ENCODE measurements at regions not wholly inside any gene's neighbourhood (a gene's known extent, or its start where the extent isn't known, plus 50 kb on each side); places are given as distances from the start of the nearest gene placed in this dataset.

DNA sequence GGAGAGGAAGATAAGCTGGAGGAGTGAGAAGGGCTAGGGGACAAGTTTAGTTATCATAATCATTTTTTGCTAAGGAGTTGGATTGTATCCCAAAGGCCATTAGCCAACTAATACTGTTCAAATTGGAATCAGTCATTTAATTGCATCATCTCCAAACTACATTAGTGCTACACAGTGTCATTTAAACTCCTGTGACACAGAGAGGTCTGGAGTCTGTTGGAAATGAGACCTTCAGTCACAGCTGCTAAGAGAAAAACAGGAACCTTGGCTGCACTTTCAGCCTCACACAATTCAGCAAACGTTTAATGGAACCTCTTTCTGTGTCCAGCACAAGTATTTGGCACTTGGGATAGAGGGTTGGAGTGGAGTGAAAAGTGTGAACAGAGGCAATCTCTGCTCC, 175.5 kb upstream of the MGAT5 start:
- Histone ChIP-seq H3K9me3 (no peaks in the 10 kb centered on the region), H3K36me3 (replicated peaks in 1 of 2; ENCODE audit: insufficient read depth in 1 of 2, low read depth in 2 of 2) (no peaks in the 10 kb centered on the region)
- 0% methylated on average over 1 of the region's 1 CpG for WGBS, 2 donors

DNA sequence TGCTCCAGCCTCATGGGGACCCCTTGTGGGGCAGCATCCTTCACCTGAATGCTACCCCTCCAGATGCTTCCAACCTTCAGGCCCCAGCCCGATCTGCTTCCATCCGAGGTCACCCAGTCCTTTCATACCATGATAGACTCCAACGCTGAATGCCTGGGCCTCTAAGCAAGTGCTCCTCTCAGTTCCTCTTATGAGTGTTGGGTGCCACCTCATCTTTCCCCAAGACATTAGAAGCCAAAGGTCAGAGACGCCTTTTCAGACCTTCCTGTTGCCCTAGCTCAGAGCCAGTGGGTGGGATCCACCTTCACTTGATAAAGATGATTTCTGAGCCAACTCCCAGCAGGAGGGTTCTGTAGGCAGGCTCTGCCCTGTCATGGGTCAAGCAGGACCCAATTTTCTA, 174.5 kb upstream of the MGAT5 start:
- Histone ChIP-seq H3K27me3 (no peaks in the 10 kb centered on the region), H3K4me3 (no peak overlapping the region), H3K9me3 (no peaks in the 10 kb centered on the region), H3K36me3 (replicated peaks in 1 of 2; ENCODE audit: insufficient read depth in 1 of 2, low read depth in 2 of 2) (no peaks in the 10 kb centered on the region), H3K4me1 (no peaks in the 10 kb centered on the region), H3K27ac (no peak overlapping the region)
- DNase-seq (no peak), ATAC-seq (no peak)
- intact Hi-C loops (cut with DNase I), result no loop called here
- WGBS, 2 donors, result 76 to 86% methylated on average over 4 of the region's 4 CpGs
- no peak for TF ChIP-seq POLR2A (IDR thresholded peaks at IDR 0.05)
- TF ChIP-seq, protein P1, sequence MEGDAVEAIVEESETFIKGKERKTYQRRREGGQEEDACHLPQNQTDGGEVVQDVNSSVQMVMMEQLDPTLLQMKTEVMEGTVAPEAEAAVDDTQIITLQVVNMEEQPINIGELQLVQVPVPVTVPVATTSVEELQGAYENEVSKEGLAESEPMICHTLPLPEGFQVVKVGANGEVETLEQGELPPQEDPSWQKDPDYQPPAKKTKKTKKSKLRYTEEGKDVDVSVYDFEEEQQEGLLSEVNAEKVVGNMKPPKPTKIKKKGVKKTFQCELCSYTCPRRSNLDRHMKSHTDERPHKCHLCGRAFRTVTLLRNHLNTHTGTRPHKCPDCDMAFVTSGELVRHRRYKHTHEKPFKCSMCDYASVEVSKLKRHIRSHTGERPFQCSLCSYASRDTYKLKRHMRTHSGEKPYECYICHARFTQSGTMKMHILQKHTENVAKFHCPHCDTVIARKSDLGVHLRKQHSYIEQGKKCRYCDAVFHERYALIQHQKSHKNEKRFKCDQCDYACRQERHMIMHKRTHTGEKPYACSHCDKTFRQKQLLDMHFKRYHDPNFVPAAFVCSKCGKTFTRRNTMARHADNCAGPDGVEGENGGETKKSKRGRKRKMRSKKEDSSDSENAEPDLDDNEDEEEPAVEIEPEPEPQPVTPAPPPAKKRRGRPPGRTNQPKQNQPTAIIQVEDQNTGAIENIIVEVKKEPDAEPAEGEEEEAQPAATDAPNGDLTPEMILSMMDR (IDR thresholded peaks at IDR 0.05), result no peak

More for the DNA sequence above, 175.5 kb upstream of the MGAT5 start:
- Histone ChIP-seq H3K27me3 (no peaks in the 10 kb centered on the region), H3K4me1 (no peaks in the 10 kb centered on the region), H3K4me3 (no peak overlapping the region), H3K27ac (no peak overlapping the region)
- ATAC-seq, result no peak
- DNase-seq, result peak in 1 of 4 donors; percentile 3
- no peak for TF ChIP-seq POLR2A (IDR thresholded peaks at IDR 0.05)
- TF ChIP-seq, protein P1 (IDR thresholded peaks at IDR 0.05), result no peak
- intact Hi-C loops (cut with DNase I), result no loop called here

DNA sequence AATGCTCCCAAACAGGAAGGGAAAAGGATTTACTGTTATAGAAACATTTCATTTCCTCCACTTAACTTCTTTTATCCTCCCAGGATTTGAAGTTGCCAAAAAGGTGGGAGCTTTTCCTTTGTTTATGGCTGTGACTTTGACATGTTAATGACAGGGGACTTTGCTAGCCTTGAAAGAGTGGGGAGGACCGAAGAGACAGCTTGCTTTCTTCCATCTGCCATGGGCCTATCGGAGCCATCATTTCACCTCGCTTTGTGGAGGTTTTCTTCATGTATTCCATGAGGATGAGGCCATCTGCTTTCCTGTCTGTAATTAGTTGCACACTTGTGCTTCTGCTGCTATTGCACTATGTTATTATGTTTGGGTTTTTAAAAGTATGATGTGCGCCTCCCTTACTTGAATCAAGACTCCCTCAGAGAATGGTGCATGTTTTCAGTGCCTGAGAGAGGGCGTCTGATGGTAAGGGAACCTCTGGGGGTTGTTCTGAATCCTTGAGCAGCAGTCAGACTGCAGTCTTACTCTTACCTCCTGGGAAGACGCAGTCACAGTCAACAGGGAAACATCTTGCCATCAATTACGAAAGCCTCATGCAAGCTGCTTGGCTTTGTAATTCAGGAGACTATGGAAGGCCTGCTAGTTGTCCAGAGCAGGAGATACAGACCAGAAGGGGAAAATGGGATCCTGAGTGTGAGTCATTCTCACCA, 173.3 kb upstream of the MGAT5 start:
- no peak for ATAC-seq
- WGBS, 2 donors, result 77 to 84% methylated on average over 7 of the region's 7 CpGs
- no peaks in the 10 kb centered on the region for H3K9me3 ChIP-seq
- intact Hi-C loops (cut with DNase I), result no loop called here
- no peak overlapping the region for H3K27ac ChIP-seq
- no peak overlapping the region for H3K4me3 ChIP-seq
- no peak for DNase-seq
- TF ChIP-seq, protein P1 (IDR thresholded peaks at IDR 0.05), result no peak
- no peak for TF ChIP-seq POLR2A (IDR thresholded peaks at IDR 0.05)
- no peaks in the 10 kb centered on the region for H3K27me3 ChIP-seq
- H3K36me3 ChIP-seq (replicated peaks in 1 of 2; ENCODE audit: insufficient read depth in 1 of 2, low read depth in 2 of 2), result no peaks in the 10 kb centered on the region
- no peaks in the 10 kb centered on the region for H3K4me1 ChIP-seq

DNA sequence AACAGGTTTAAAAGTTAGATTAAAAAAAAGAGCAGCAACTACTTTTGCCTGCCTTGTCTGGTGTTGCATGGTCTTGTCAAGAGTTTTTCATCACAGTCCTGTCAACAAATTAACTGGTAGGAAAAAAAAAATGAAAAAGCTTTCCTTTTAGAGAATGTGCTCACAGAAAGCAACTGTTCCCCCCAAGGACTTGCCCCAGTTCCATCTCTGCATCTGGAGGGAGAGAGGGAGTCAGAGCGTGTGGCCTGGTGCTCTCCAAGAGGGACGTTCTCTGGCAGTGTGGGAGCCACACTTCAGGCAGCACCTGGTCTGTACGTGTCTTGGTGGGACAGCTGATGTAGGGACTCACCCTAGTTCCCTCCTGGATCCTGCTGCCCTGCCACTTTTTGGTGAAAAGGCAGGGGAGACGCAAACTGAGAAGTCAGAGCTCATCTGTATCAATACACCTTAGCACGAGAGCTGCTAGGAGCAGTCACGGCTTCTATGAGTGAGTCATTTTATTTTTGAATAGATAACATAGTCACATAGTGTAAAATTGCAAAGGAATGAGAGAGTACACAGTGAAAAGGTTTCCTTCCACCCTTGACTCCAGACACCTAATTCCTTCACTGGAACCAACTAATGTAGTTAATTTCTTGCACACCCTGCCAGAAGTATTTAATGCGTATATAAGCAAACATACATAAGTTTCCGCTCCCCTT, 172.5 kb upstream of the MGAT5 start:
- WGBS, 2 donors, result 78 to 83% methylated on average over 8 of the region's 8 CpGs
- Histone ChIP-seq H3K36me3 (replicated peaks in 1 of 2; ENCODE audit: insufficient read depth in 1 of 2, low read depth in 2 of 2) (no peaks in the 10 kb centered on the region), H3K4me1 (no peaks in the 10 kb centered on the region), H3K27ac (no peak overlapping the region), H3K27me3 (no peaks in the 10 kb centered on the region), H3K9me3 (no peaks in the 10 kb centered on the region), H3K4me3 (no peak overlapping the region)
- DNase-seq (no peak), ATAC-seq (no peak)
- TF ChIP-seq, protein P1 (IDR thresholded peaks at IDR 0.05), result no peak
- TF ChIP-seq POLR2A (IDR thresholded peaks at IDR 0.05), result no peak
- intact Hi-C loops (cut with DNase I), result no loop called here
